ENCODE measurements at regions not wholly inside any gene's neighbourhood (a gene's known extent, or its start where the extent isn't known, plus 50 kb on each side); places are given as distances from the start of the nearest gene placed in this dataset.

GRCh38 chr2:129816813-129817574 is 162.5 kb upstream of the RAB6C start:
- TF ChIP-seq CTCF (IDR thresholded peaks at IDR 0.05; ENCODE audit: low read depth, low read length), result no peak
- TF ChIP-seq EZH2phosphoT487 (IDR thresholded peaks at IDR 0.05; ENCODE audit: low read depth), result no peak
